ENCODE measurements at regions not wholly inside any gene's neighbourhood (a gene's known extent, or its start where the extent isn't known, plus 50 kb on each side); places are given as distances from the start of the nearest gene placed in this dataset.

DNA sequence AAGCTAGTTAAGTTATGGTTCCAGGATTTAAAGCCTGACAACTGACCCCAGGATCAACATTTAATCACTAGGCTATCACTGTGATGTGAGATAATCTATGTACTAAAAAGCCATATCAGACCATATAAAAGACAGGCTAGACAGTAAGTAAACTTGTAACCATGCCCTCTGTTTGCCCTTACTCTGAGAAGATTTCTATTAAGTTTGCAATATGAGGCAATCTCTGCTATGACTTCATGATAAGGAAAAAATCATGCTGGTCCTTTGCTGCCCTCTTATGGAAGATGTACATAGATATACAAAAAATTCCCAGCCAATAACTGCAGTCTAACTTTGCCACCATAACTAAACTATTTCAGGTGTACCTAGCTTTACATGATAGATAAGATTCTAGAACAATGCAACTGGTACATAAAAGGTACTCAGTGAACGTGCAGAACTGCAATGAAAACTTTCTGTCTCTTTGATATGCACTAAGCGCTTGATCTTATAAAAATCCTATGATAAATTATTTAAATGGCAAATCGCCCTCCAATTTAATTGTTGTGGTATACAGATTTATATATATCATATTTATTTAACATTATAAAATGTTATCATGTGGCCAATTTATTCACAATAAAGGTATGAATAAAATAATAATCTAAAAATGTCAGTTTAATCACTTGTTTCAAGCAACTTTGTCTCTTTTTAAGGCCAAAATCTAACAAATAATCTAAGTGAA, 70.5 kb downstream of the FAM217A start (continued):
- TF ChIP-seq, protein P1, sequence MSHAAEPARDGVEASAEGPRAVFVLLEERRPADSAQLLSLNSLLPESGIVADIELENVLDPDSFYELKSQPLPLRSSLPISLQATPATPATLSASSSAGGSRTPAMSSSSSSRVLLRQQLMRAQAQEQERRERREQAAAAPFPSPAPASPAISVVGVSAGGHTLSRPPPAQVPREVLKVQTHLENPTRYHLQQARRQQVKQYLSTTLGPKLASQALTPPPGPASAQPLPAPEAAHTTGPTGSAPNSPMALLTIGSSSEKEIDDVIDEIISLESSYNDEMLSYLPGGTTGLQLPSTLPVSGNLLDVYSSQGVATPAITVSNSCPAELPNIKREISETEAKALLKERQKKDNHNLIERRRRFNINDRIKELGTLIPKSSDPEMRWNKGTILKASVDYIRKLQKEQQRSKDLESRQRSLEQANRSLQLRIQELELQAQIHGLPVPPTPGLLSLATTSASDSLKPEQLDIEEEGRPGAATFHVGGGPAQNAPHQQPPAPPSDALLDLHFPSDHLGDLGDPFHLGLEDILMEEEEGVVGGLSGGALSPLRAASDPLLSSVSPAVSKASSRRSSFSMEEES (CRISPR knock-in tag; IDR thresholded peaks at IDR 0.05): no peak
- no peak for TF ChIP-seq GTF2F1 (IDR thresholded peaks at IDR 0.05; ENCODE audit: low read depth, low read length)
- no peak for TF ChIP-seq MCM2 (IDR thresholded peaks at IDR 0.05; ENCODE audit: low read depth)
- no peak for TF ChIP-seq NFXL1 (CRISPR knock-in tag; IDR thresholded peaks at IDR 0.05)
- no peak for TF ChIP-seq FOXK1 (CRISPR knock-in tag; IDR thresholded peaks at IDR 0.05; ENCODE audit: borderline replicate concordance)
- no peak for TF ChIP-seq STAT5A (IDR thresholded peaks at IDR 0.05; ENCODE audit: borderline replicate concordance, low read length)
- TF ChIP-seq, protein P2, sequence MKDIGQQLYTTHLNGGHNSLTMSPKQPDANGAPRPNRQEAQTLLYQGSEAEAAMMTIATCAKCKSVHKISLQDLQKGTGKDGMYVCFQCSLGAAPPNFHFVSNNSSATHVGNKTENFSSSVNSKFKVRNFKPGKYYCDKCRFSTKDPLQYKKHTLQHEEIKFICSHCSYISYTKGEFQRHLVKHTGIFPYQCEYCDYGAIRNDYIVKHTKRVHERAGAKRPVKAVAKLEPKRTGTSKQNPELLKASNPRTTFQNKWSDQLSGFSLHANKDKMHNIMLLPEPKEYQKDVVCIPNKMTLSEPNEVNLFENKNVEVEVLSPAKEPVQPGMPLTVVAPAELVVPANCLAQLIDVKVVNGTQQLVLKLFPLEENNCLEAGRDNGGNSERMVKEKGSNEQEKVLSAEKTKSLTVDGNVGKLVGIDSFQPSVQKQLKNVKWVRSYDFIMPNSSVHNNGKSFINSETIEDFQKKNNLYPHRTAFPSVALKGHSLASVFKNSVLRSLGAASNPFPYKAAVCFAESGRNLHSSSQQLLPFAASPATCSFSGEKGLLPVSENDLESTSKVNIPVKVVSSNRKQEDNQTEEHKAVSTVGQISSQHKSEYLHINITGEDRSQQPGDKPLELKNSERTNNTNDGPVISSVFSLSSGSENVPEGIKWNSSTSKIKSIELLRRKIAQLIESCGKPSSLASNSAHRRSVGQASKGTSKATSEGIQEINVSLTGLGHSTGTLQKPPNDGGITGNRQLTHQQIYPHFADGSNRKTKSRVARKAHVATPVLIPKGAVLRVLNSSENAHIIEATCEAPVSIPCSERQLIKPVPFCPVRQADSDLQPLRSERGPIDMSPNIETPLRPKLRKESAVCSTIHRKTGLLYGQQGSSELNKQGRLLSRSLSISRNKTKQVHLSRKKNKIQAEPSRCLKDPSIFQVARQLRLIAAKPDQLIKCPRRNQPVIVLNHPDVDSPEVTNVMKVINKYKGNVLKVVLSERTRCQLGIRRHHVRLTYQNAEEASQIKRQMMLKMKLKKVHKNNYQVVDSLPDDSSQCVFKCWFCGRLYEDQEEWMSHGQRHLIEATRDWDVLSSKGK (CRISPR knock-in tag; IDR thresholded peaks at IDR 0.05): no peak
- no peak for TF ChIP-seq HMGN3 (IDR thresholded peaks at IDR 0.05; ENCODE audit: borderline replicate concordance, extremely low read depth, insufficient read length, low read depth, low read length)
- TF ChIP-seq, protein P3, sequence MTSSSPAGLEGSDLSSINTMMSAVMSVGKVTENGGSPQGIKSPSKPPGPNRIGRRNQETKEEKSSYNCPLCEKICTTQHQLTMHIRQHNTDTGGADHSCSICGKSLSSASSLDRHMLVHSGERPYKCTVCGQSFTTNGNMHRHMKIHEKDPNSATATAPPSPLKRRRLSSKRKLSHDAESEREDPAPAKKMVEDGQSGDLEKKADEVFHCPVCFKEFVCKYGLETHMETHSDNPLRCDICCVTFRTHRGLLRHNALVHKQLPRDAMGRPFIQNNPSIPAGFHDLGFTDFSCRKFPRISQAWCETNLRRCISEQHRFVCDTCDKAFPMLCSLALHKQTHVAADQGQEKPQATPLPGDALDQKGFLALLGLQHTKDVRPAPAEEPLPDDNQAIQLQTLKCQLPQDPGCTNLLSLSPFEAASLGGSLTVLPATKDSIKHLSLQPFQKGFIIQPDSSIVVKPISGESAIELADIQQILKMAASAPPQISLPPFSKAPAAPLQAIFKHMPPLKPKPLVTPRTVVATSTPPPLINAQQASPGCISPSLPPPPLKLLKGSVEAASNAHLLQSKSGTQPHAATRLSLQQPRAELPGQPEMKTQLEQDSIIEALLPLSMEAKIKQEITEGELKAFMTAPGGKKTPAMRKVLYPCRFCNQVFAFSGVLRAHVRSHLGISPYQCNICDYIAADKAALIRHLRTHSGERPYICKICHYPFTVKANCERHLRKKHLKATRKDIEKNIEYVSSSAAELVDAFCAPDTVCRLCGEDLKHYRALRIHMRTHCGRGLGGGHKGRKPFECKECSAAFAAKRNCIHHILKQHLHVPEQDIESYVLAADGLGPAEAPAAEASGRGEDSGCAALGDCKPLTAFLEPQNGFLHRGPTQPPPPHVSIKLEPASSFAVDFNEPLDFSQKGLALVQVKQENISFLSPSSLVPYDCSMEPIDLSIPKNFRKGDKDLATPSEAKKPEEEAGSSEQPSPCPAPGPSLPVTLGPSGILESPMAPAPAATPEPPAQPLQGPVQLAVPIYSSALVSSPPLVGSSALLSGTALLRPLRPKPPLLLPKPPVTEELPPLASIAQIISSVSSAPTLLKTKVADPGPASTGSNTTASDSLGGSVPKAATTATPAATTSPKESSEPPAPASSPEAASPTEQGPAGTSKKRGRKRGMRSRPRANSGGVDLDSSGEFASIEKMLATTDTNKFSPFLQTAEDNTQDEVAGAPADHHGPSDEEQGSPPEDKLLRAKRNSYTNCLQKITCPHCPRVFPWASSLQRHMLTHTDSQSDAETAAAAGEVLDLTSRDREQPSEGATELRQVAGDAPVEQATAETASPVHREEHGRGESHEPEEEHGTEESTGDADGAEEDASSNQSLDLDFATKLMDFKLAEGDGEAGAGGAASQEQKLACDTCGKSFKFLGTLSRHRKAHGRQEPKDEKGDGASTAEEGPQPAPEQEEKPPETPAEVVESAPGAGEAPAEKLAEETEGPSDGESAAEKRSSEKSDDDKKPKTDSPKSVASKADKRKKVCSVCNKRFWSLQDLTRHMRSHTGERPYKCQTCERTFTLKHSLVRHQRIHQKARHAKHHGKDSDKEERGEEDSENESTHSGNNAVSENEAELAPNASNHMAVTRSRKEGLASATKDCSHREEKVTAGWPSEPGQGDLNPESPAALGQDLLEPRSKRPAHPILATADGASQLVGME (CRISPR knock-in tag; IDR thresholded peaks at IDR 0.05): no peak
- TF ChIP-seq, protein P4, sequence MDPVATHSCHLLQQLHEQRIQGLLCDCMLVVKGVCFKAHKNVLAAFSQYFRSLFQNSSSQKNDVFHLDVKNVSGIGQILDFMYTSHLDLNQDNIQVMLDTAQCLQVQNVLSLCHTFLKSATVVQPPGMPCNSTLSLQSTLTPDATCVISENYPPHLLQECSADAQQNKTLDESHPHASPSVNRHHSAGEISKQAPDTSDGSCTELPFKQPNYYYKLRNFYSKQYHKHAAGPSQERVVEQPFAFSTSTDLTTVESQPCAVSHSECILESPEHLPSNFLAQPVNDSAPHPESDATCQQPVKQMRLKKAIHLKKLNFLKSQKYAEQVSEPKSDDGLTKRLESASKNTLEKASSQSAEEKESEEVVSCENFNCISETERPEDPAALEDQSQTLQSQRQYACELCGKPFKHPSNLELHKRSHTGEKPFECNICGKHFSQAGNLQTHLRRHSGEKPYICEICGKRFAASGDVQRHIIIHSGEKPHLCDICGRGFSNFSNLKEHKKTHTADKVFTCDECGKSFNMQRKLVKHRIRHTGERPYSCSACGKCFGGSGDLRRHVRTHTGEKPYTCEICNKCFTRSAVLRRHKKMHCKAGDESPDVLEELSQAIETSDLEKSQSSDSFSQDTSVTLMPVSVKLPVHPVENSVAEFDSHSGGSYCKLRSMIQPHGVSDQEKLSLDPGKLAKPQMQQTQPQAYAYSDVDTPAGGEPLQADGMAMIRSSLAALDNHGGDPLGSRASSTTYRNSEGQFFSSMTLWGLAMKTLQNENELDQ (CRISPR knock-in tag; IDR thresholded peaks at IDR 0.05; ENCODE audit: borderline replicate concordance): no peak
- no peak for TF ChIP-seq NFIC (IDR thresholded peaks at IDR 0.05)
- TF ChIP-seq GATAD2B (IDR thresholded peaks at IDR 0.05; ENCODE audit: borderline replicate concordance): peak; percentile 42; the same call in 1 of the 2 replicates
- TF ChIP-seq MYBL2 (IDR thresholded peaks at IDR 0.05; ENCODE audit: low read depth): no peak
- TF ChIP-seq MYBL2 (CRISPR knock-in tag; IDR thresholded peaks at IDR 0.05; ENCODE audit: borderline replicate concordance): no peak
